ENCODE measurements at regions not wholly inside any gene's neighbourhood (a gene's known extent, or its start where the extent isn't known, plus 50 kb on each side); places are given as distances from the start of the nearest gene placed in this dataset.

- TF ChIP-seq GATA2 (IDR thresholded peaks at IDR 0.05; ENCODE audit: low read depth, low read length) (no peak), GATA3 (IDR thresholded peaks at IDR 0.05; ENCODE audit: low read depth, low read length) (no peak)
Measured at GRCh38 chr14:101074196-101075024, 170.9 kb upstream of the RTL1 start.

DNA sequence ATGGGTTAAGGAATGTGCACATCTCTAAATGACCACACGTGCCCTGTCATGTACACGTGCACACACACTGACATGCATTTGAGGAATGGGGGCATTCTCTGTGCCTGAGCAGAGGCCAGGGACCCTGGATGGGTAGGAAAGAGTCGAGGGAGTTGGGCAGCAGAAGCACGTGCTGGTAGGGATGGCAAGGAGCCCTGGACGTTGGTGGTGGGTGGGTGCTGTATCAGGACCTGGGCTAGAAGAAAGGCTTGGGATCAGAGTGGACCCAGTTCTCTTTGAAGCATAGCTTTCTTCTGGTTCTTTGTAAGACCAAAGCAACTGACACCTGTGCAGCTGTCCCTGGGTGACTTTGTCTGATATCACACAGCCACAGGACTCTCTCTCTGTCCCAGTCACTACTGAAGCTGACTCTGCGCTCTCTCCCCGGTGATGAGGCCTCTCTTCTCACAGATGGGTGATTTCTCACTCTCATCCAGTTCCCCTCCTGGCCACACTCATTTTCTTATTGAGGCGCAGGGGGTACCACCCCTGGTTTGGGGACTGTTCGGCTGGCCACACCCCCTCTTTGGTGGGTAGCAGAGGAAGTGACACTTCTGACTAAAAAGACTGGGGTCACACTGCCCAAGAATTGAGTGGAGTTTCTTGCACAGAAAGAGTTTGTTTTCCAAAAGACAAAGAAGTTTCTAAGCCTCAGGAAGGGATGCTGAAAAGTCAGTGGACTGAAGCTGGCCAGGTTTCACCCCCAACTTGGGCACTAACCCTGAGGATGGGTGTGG, 171.7 kb upstream of the RTL1 start:
- TF ChIP-seq GATA3 (IDR thresholded peaks at IDR 0.05; ENCODE audit: low read depth, low read length): no peak
- no peak for TF ChIP-seq GATA2 (IDR thresholded peaks at IDR 0.05; ENCODE audit: low read depth, low read length)

- no peak for TF ChIP-seq GATA2 (IDR thresholded peaks at IDR 0.05; ENCODE audit: low read depth, low read length)
- no peak for TF ChIP-seq GATA3 (IDR thresholded peaks at IDR 0.05; ENCODE audit: low read depth, low read length)
Measured at GRCh38 chr14:101075801-101076413, 172.4 kb upstream of the RTL1 start.

DNA sequence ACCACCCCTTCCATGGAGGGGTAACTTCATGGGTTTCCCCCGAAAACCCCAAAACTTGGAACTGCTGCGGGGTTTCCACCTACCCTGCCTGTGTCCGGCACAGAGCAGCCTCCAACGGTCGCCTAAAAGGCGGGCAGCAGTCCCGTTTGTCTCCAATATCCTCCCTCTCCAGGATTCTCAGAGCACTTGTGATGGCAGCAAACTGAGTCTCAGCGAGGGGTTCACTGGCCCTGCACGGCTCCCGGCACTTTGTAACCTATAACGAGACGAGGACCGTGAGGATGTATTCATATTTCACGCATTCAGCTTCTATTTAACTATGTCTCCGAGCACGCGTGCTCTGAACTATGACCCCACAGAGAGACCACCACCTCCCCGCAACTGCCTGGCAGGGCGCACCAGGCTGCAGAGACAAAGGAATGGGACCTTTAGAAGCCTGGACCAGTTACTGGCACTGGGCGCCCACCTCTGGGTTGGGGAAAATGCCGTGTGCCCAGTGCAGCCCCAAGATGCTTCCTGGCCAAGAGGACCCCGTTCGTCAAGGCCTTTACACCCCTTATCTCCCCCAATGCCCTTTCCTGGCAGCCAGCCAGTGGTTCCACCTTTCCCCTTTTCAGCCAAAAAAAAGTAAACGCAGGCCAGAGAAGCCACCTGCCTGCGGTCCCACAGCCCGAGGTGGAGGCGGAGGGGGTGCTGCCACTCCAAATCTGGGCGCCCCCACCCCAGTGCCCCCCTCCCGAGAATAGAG, 173.1 kb upstream of the RTL1 start:
- TF ChIP-seq GATA2 (IDR thresholded peaks at IDR 0.05; ENCODE audit: low read depth, low read length) (no peak), GATA3 (IDR thresholded peaks at IDR 0.05; ENCODE audit: low read depth, low read length) (no peak)

- TF ChIP-seq GATA2 (IDR thresholded peaks at IDR 0.05; ENCODE audit: low read depth, low read length) (no peak), GATA3 (IDR thresholded peaks at IDR 0.05; ENCODE audit: low read depth, low read length) (no peak)
Measured at GRCh38 chr14:101077481-101078074, 174.1 kb upstream of the RTL1 start.

DNA sequence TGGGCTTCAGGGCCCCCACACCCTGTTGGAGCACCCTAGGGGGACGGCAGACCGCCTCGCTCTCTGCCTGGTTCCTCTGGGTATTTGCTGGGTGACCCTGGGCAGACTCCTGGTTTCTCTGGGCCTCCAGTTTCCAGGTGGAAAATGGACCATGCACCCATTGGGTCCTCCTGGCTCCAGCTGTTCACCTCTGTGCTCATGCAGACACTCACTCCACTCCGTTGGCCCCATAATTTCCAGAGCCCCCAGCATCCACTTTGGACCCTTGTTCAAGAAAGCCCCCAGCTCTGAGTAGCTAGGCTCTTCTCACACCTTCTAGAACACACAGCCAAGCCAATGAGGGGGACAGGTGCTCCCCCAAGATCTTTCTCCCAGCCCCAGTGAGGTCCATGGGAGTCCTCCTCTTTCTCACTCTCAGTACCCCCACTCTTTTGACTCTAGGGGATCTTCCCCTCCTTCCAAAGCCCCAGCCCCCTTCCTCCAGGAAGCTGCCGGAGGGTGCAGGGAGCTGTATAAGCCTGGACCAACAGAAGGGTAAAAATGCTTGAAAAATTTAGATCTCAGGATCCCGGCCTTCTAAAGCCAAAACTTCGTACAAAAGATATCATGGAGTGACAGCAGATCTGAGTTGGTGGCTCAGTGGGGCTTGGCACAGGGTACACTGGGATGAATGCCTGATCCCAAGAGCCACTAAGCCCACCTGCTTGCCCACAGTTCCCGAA, 174.8 kb upstream of the RTL1 start:
- TF ChIP-seq GATA2 (IDR thresholded peaks at IDR 0.05; ENCODE audit: low read depth, low read length) (no peak), GATA3 (IDR thresholded peaks at IDR 0.05; ENCODE audit: low read depth, low read length) (no peak)

DNA sequence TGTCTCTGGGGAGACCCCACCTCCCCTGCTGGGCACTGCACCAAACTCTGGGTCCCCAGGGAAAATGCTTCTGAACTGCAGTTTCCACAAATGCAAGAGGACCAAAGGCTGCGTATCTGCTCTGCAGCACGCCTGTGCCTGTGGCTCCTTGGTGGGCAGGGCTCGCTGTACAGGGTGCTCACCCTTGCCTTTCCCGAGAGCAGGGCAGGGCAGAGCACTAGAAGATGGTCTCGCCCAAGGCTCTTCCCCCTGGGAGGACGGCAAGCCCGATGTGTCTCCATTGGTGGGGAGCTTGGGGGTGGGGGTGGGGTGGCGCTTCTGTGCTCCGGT, 175.3 kb upstream of the RTL1 start:
- TF ChIP-seq GATA3 (IDR thresholded peaks at IDR 0.05; ENCODE audit: low read depth, low read length): no peak
- TF ChIP-seq GATA2 (IDR thresholded peaks at IDR 0.05; ENCODE audit: low read depth, low read length): no peak

DNA sequence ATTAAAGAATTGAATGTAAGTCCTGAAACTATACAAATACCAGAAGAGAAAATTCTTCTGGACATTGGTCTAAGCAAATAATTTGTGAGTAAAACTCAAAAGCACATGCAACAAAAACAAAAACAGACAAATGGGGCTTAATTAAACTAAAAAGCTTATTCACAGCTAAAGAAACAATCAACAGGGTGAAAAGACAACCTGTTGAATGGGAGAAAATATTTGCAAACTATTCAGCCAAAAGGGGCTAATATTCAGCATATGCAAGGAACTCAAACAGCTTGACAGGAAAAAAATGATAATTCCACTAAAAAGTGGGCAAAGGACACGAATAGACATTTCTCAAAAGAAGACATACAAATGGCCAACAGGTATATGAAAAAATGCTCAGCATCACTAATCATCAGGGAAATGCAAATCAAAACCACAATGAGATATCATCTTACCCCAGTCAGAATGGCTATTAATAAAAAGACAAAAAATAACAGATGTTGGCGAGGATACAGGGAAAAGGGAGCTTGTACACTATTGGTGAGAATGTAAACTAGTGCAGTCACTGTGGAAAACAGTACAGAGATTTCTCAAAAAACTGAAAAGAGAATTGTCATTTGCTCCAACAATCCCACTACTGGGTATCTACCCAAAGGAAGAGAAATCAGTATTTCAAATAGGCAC, 177.5 kb upstream of the RTL1 start:
- TF ChIP-seq GATA3 (IDR thresholded peaks at IDR 0.05; ENCODE audit: low read depth, low read length): no peak
- TF ChIP-seq GATA2 (IDR thresholded peaks at IDR 0.05; ENCODE audit: low read depth, low read length): no peak

DNA sequence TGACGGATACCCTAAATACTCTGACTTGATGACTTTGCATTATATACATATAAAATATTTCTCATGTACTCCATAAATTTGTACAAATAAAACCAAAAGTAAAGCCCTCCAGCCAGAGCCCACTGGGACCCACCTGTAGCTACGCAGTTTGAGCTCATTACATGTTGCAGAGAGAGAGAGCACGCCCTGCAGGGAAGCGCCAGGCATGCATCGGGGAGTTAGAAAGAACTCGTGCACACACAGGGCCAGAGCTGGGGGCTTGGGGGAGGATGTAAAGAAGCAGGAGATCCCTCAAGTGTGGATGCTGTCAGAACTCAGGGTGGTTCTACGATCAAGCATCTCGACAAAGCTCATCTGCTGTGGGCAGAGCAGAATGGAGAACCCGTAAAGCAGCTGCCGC, 178.5 kb upstream of the RTL1 start:
- TF ChIP-seq GATA2 (IDR thresholded peaks at IDR 0.05; ENCODE audit: low read depth, low read length) (no peak), GATA3 (IDR thresholded peaks at IDR 0.05; ENCODE audit: low read depth, low read length) (no peak)

- TF ChIP-seq GATA2 (IDR thresholded peaks at IDR 0.05; ENCODE audit: low read depth, low read length) (no peak), GATA3 (IDR thresholded peaks at IDR 0.05; ENCODE audit: low read depth, low read length) (no peak)
Measured at GRCh38 chr14:101082436-101083384, 179.2 kb upstream of the RTL1 start.

GRCh38 chr14:101083564-101084435, 180.3 kb upstream of the RTL1 start:
- no peak for TF ChIP-seq GATA3 (IDR thresholded peaks at IDR 0.05; ENCODE audit: low read depth, low read length)
- TF ChIP-seq GATA2 (IDR thresholded peaks at IDR 0.05; ENCODE audit: low read depth, low read length): no peak
